HG03039 (cell line): ENCODE measurements at regions not wholly inside any gene's neighbourhood (a gene's known extent, or its start where the extent isn't known, plus 50 kb on each side); places are given as distances from the start of the nearest gene placed in this dataset.

Experiments used
- ATAC-seq: cut with Tn5 transposase; IDR thresholded peaks from one replicate; pipeline ENCODE4 v1.9.1; 2021; ENCODE audit warnings: mild to moderate bottlenecking, moderate library complexity; ENCODE audit not compliant: unreplicated experiment

GRCh38 chr4:36492590-36492989 lies 211.2 kb downstream of the DTHD1 start:
- ATAC-seq: no peak

GRCh38 chr4:36493251-36493650 lies 211.8 kb downstream of the DTHD1 start:
- no peak for ATAC-seq

- ATAC-seq: no peak
These were observed 212.6 kb downstream of the DTHD1 start for GRCh38 chr4:36494016-36494415.

GRCh38 chr4:36494747-36495146 lies 213.3 kb downstream of the DTHD1 start:
- no peak for ATAC-seq

GRCh38 chr4:36502350-36502749 lies 220.9 kb downstream of the DTHD1 start:
- no peak for ATAC-seq

GRCh38 chr4:36508394-36508793 lies 227.0 kb downstream of the DTHD1 start:
- no peak for ATAC-seq

- no peak for ATAC-seq
These were observed 228.4 kb downstream of the DTHD1 start for GRCh38 chr4:36509845-36510244.

- ATAC-seq: no peak
These were observed 230.4 kb downstream of the DTHD1 start for GRCh38 chr4:36511785-36512184.

- no peak for ATAC-seq
These were observed 235.2 kb downstream of the DTHD1 start for GRCh38 chr4:36516522-36517095.

- no peak for ATAC-seq
These were observed 241.8 kb downstream of the DTHD1 start for GRCh38 chr4:36523182-36523581.

GRCh38 chr4:36532670-36533379 lies 251.4 kb downstream of the DTHD1 start:
- ATAC-seq: no peak

GRCh38 chr4:36533944-36534343 lies 252.5 kb downstream of the DTHD1 start:
- no peak for ATAC-seq

GRCh38 chr4:36547383-36547782 lies 266.0 kb downstream of the DTHD1 start:
- ATAC-seq: no peak

GRCh38 chr4:36549252-36549651 lies 267.8 kb downstream of the DTHD1 start:
- ATAC-seq: no peak

- no peak for ATAC-seq
These were observed 268.6 kb downstream of the DTHD1 start for GRCh38 chr4:36549992-36550391.

GRCh38 chr4:36551697-36552214 lies 270.3 kb downstream of the DTHD1 start:
- peak; percentile 67 for ATAC-seq

- no peak for ATAC-seq
These were observed 271.6 kb downstream of the DTHD1 start for GRCh38 chr4:36553029-36553428.

GRCh38 chr4:36553453-36553852 lies 272.0 kb downstream of the DTHD1 start:
- ATAC-seq: no peak

- no peak for ATAC-seq
These were observed 275.6 kb downstream of the DTHD1 start for GRCh38 chr4:36556984-36557383.

- ATAC-seq: no peak
These were observed 287.2 kb downstream of the DTHD1 start for GRCh38 chr4:36568575-36568974.

- no peak for ATAC-seq
These were observed 292.0 kb downstream of the DTHD1 start for GRCh38 chr4:36573441-36573840.

- no peak for ATAC-seq
These were observed 293.4 kb downstream of the DTHD1 start for GRCh38 chr4:36574816-36575215.

GRCh38 chr4:36582198-36582597 lies 300.8 kb downstream of the DTHD1 start:
- no peak for ATAC-seq
